GM19452 (cell line): ENCODE measurements at regions not wholly inside any gene's neighbourhood (a gene's known extent, or its start where the extent isn't known, plus 50 kb on each side); places are given as distances from the start of the nearest gene placed in this dataset.
"Not testable (repeated sequence)": the region's sequence is repeated elsewhere in the genome, so short reads cannot be mapped to it uniquely, and the experiment has no call there.

ENCODE experiments used
- ATAC-seq: cut with Tn5 transposase; IDR thresholded peaks from one replicate; pipeline ENCODE4 v1.9.1; 2021; ENCODE audit not compliant: unreplicated experiment

DNA sequence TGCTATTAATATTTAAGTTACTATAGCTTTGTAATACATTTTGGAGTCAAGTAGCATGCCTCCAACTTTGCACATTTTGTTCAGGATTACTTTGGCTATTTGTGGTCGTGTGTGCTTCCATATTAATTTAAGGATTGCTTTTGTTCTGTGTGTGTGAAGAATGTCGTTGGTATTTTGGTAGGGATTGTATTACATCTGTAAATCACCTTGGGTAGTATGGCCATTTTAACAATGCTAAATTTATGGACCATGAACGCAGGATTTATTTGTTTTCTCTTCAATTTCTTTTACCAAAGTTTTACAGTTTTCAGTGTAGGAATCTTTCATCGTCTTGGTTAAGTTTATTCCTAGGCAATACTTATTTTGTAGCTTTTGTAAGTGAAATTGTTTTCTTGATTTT lies 758.0 kb downstream of the FRK start:
- no peak for ATAC-seq

DNA sequence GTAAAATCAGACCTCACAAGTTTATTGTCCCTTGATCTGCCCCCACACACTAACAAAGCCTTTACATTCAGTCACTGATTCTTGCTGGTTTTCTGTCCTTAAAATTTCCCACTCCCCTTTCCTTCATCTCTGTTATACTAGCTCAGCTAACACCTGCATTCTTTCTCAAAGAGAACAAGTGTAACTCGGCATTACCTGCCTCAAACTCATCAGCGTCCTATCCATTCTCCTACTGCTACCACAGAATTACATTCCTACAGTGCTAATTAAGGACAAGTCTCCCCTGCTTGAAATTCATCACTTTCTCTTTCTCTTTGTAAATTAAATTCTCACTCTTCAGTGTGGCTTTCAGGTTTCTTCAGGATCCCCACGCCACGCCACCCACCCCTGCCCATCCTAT lies 773.2 kb downstream of the FRK start:
- no peak for ATAC-seq

DNA sequence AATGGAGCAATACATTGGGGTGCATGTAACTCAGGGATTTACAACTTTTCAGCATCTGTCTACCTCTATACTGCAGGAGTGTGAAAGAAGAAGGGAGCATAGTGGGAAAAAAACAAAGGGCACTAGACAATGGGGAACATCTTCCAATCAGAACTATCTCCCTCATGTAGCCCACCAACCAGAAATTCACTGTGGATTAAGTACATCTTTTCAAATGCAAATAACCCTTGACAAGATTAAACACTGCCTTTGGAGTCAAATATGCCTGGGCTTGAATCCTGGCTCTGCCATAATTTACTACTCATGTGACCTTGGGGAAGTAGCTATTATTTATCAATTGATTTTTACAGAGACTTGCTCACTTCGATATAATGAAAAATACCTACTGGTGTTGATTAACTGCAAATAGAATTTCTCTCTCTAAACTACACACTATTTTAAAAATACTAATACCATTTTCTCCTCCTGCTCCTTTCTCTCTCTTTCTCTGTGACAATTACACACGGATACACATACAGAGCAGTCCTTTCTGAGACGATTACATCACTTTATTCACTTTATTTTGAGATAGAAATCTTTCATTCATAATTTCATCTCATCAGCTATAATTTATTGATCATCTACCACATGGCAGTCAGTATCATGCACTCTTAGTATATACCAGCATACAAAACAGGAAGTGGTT lies 783.7 kb downstream of the FRK start:
- ATAC-seq = no peak

DNA sequence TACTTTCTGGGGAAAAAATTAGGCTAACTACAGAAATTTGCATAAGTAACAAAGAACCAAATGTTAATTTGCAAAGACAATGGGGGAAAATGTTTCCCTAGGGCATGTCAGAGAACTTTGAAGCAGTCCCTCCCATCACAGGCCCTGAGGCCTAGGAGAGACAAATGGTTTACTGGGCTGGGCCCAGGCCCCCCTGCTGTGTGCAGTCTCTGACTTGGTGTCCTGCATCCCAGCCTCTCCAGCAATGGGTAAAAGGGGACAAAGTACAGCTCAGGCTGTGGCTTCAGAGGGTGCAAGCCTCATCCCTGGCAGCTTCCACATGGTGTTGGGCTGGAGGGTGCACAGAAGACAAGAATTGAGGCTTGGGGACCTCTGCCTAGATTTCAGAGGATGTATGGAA lies 788.4 kb downstream of the FRK start:
- no peak for ATAC-seq

DNA sequence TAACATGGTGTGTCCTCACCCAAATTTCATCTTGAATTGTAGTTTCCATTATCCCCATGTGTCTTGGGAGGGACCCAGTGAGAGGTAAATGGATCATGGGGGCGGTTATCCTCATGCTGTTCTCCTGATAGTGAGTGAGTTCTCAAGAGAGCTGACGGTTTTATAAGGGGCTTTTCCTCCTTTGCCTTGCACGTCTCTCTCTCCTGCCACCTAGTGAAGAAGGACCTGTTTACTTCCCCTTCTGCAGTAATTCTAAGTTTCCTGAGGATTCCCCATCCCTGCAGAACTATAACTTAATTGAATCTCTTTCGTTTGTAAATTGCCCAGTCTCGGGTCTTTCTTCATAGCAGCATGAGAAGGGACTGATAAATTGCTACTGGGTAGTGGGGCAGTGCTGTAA lies 789.3 kb downstream of the FRK start:
- no peak for ATAC-seq

- ATAC-seq = no peak
These were observed 789.7 kb downstream of the FRK start for GRCh38 chr6:115270953-115271352.

DNA sequence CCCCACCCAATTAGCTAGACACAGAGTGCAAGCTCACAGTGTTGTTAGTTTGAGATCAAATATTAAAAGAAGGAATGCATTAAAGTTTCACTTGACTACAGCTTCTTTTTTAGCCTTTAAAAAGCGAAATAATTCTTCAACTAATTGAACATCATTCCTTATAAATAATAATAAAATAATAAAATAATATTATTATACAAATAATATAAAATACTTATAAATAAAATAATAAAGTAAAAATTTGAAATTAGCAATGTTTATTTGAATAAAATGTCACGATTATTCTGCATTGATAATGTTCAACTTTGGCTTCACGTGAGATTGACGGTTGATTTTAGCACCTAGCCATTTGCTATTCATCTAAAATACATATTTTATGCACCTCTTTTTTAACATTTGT lies 819.3 kb downstream of the FRK start:
- no peak for ATAC-seq

- ATAC-seq = no peak
These were observed 839.5 kb downstream of the FRK start for GRCh38 chr6:115221198-115221597.

DNA sequence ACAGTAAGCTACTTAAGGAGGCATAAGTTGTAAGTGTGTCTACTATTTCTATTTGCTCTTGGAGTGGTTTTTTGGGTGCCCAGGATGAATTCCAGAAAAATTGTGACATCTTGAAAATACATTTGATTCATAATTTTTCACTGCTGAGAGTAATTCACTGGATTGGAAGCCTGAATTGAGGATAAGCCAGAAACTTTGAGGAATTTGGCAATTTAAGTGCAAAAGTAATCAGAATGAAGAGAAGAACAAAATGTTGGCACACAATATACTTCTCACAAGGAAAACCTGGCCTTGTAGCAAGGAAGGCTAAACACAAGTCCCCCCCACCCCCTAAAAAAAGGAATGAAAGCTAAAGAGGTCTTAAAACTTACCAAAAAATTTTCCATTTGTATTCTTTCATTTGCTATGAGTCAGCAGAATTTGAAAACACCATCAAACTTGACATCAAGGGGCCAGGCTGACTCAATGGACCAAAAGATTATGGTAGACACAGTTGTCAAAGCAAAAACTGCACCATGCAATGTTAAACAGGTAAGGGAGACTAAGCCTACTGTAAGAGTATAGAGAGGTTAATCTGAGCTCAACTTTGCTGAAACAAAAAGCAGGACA lies 840.0 kb downstream of the FRK start:
- no peak for ATAC-seq

- no peak for ATAC-seq
These were observed 841.0 kb downstream of the FRK start for GRCh38 chr6:115219645-115220044.

DNA sequence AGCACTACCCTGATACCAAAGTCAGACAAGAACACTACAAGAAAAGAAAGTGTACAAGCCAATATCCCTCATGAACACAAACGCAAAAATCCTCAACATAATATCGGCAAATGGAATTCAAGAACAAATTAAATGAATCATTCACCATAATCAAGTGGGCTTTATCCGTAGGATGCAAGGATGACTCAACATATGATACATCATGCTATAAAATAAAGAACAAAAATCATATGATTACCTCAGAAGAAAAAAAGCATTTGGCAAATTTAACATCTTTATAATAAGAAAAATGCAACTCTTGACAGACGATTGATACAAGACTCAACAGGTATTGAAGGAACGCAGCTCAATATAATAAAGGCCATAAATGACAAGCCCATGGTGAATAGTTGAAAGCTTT lies 843.9 kb downstream of the FRK start:
- ATAC-seq = no peak

DNA sequence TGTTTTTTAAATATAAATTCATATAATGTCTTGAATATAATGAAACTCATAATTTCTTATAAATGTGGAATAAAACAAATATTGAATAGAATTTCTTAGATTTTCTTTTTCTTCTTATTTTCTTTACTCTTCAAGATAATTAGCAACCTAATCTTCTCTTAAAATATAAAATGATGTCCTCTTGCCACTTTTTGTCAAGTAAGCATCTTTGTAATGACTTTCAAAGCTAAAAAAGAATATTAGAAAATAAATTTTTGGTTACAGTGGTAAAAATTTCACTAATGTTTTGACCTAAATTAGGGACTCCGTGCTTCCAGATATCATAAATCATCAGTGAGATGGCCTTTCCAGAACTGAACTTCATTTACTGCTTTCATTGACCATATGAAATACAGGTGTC lies 846.4 kb downstream of the FRK start:
- no peak for ATAC-seq

DNA sequence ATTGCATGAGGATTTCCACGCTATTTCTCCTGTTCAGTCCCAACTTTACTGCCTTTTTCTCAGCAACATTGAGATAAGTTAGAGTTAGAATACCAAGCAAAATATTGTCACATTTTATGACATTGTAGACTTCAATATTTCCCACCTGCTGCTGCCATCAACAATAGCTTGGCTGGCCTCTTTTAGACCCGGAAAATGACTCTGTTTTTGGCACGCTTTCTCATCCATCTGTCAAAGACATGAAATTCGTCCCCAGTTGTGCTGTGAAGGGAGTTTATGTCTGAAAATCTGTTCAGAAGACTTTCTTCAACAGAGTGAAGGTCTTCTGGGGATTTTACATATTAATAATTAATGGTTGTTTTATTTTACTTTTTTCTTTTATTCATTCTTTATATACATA lies 857.3 kb downstream of the FRK start:
- ATAC-seq = no peak

DNA sequence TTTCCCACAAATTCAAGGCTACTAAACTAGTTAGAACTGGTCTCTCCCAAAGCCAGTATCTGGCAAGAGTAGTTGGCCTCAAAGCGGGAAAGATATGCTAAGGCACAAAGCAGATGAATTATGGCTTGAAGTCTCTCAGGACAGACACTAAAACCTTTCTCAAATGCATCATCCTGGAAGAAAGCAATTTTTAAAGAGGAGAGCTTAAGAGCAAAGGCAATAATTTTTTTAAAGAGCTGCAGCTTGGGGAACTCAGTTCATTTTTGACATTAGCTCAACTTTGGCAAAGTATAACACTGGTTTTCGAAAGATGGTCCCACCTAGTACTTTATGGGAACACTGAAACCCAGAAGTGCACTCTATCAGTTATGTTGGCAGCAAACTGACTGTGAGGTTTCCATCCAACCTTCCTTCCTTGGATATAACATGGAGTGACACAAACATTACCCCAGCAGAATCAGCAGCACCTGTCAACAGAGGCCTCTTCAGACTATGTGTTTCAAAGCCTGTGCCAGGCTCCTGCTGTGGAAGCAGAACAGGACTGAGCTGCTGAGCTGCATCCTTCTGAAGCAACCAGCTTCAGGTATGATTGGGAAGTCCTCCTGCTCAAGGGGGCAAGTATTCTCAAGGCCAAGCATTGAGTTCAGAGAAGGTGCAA lies 852.3 kb upstream of the HS3ST5 start:
- no peak for ATAC-seq

- no peak for ATAC-seq
These were observed 849.2 kb upstream of the HS3ST5 start for GRCh38 chr6:115191989-115192388.

- no peak for ATAC-seq
These were observed 847.7 kb upstream of the HS3ST5 start for GRCh38 chr6:115190534-115190933.

DNA sequence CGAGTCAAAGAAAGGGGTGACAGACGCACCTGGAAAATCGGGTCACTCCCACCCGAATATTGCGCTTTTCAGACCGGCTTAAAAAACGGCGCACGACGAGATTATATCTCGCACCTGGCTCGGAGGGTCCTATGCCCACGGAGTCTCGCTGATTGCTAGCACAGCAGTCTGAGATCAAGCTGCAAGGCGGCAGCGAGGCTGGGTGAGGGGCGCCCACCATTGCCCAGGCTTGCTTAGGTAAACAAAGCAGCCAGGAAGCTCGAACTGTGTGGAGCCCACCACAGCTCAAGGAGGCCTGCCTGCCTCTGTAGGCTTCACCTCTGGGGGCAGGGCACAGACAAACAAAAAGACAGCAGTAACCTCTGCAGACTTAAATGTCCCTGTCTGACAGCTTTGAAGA lies 832.6 kb upstream of the HS3ST5 start:
- ATAC-seq = not testable (repeated sequence)

GRCh38 chr6:115165912-115166311 lies 823.1 kb upstream of the HS3ST5 start:
- ATAC-seq = not testable (repeated sequence)

DNA sequence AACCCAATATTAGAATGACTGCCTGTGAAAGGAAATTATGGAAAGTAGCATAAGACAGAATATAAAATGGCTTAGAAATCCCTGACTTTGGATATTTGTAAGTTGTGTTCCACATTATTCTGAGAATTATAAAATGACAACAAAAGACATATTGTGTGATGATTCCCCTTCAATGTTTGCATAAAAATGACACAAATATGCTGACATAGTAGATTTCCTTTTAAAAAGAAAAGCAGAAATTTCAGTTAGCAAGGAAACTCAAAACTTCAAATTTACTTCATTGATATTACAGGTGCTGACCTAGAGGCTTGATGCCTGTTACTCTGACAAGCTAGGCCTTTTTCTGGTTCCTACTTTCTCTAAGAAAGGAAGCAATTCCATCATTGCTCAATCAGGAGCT lies 816.9 kb upstream of the HS3ST5 start:
- ATAC-seq = no peak

DNA sequence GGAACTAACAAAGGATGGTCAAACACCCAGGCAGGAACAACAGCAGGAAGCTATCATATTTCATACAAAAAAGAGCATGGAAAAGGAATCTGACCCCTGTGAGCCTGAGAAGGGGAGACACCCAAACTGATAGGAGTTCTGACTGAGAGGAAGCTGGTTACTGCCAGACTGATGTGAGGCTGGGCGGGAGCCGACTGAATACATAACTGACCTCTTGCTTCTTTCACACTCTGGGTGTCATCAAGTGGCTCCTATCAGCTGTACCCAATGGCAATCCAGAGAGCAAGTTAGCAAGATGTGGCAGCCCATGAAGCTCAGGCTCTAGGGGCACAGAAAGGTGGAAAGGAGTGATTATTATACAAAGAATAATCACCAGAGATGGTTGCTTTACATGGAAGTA lies 795.1 kb upstream of the HS3ST5 start:
- no peak for ATAC-seq

DNA sequence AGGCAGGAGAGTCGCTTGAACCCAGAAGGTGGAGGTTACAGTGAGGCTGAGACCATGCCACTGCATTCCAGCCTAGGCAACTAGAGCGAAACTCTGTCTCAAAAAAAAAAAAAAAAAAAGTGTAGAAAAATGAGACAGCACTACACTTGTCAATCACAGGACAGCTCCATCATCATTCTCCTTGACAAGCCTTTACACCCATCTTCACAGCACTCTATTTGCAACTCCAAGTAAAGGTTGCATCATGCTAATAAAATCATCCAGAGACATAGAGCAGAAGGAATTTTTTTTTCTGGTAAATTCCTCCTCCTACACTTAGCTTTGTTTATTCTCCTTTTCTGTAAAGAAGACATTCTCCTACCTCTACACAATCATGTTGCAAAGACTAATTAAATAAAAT lies 791.0 kb upstream of the HS3ST5 start:
- ATAC-seq = no peak

DNA sequence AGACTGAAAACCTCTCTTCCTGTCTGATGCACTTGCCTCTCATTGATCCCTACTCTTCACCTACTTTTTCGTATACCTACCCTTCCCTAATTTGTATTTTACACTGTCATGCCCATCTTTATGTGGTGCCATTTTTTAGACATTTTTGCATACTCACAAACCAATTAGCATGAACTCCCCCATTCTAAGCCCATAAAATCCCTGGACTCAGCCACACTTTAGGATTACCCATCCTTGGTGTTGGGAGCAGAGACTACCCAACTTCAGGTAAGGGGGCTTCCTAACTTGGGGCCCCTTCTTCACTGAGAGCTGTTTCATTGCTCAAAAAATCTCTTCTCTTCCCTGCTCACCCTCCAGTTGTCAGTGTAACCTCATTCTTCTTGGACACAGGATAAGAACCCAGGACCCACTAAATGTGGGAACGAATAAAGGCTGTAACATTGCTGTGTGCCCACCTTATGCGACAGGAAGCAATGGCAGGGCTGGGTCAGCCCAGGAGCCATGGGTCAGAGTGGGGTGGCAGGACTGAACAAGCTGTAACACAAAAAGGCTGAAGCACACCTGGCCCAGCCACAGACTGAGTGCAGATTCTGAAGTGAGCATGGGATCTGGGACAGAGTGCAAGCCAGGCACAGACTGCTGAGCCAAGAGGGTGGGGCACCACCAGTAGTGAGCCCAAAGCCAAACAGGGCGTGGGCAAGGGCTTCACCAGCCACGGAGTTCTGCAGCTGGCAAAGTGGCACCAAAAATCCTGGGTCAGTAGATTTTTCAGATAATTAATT lies 789.1 kb upstream of the HS3ST5 start:
- no peak for ATAC-seq
